ENCODE measurements at regions not wholly inside any gene's neighbourhood (a gene's known extent, or its start where the extent isn't known, plus 50 kb on each side); places are given as distances from the start of the nearest gene placed in this dataset.

DNA sequence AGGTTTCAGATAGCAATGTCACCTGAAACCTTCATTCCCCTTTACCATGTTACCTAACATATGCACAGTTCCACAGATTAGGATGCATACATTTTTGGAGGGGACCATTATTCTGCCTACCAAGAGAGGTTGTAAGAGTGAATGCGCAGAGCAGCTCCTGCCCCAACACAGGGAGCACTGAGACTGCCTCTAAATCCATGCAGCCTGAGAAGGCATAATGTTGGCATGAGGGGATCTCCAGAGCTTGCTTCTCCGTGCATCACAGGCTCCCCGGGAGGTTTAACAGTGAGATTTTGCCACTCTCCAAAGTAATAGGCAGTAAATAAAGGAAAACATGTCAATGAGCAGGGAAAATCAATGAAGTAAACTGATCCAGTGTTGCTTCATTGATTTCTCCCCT is 410.8 kb downstream of the PCDH7 start:
- Mint-ChIP-seq H3K9me3 (ENCODE audit: unreplicated experiment) (no peaks in the 10 kb centered on the region), H3K4me1 (ENCODE audit: low read depth, unreplicated experiment) (no peaks in the 10 kb centered on the region), H3K27ac (ENCODE audit: unreplicated experiment) (no peak overlapping the region), H3K4me3 (ENCODE audit: unreplicated experiment) (no peak overlapping the region), H3K36me3 (ENCODE audit: insufficient read depth, unreplicated experiment) (no peaks in the 10 kb centered on the region), H3K27me3 (ENCODE audit: insufficient read depth, unreplicated experiment) (no peaks in the 10 kb centered on the region)
- Histone ChIP-seq H3K36me3 (ENCODE audit: control insufficient read depth, insufficient read depth, low read length) (no peaks in the 10 kb centered on the region), H3K27me3 (replicated peaks; ENCODE audit: control insufficient read depth, insufficient read depth, low read length) (no peaks in the 10 kb centered on the region), H3K9me3 (no peaks in the 10 kb centered on the region), H3K4me3 (ENCODE audit: low read depth, low read length) (no peak overlapping the region), H3K4me1 (no peaks in the 10 kb centered on the region)
- CTCF ChIA-PET, result no interaction called here
- BruUV-seq (replicated peaks), result no TSS peak
- DNase-seq, result no peak
- POLR2A ChIA-PET, result no interaction called here
- TF ChIP-seq, protein P1, sequence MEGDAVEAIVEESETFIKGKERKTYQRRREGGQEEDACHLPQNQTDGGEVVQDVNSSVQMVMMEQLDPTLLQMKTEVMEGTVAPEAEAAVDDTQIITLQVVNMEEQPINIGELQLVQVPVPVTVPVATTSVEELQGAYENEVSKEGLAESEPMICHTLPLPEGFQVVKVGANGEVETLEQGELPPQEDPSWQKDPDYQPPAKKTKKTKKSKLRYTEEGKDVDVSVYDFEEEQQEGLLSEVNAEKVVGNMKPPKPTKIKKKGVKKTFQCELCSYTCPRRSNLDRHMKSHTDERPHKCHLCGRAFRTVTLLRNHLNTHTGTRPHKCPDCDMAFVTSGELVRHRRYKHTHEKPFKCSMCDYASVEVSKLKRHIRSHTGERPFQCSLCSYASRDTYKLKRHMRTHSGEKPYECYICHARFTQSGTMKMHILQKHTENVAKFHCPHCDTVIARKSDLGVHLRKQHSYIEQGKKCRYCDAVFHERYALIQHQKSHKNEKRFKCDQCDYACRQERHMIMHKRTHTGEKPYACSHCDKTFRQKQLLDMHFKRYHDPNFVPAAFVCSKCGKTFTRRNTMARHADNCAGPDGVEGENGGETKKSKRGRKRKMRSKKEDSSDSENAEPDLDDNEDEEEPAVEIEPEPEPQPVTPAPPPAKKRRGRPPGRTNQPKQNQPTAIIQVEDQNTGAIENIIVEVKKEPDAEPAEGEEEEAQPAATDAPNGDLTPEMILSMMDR (IDR thresholded peaks at IDR 0.05; ENCODE audit: insufficient read depth in 1 of 2, low read depth in 1 of 2, low read length in 1 of 2, severe bottlenecking in 1 of 2, unreplicated experiment in 1 of 2), result no peak
- intact Hi-C loops (cut with micrococcal nuclease; ENCODE audit: unreplicated experiment), result no loop called here

DNA sequence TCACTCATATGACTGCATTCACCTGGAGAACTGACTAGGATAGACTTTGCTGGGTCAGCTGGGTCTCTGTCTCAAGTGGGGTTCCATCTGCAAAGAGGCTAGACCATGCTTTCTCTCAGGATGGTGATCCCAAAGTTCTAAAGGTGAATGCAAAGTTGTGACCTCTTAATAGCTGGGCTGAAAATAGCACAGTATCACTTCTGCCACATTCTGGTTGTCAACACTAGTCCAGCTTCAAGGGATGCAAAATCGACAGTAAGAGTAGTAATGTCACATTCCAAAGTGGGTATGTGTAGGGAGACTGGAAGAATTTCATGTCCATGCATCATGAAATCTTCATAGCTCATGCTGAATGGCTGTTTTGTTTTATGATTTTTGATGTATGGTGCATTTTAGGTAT is 414.6 kb downstream of the PCDH7 start:
- H3K9me3 Mint-ChIP-seq (ENCODE audit: unreplicated experiment), result no peaks in the 10 kb centered on the region
- no peaks in the 10 kb centered on the region for H3K27me3 ChIP-seq (replicated peaks; ENCODE audit: control insufficient read depth, insufficient read depth, low read length)
- BruUV-seq (replicated peaks), result no TSS peak
- H3K27ac Mint-ChIP-seq (ENCODE audit: unreplicated experiment), result no peak overlapping the region
- no peaks in the 10 kb centered on the region for H3K36me3 Mint-ChIP-seq (ENCODE audit: insufficient read depth, unreplicated experiment)
- no peaks in the 10 kb centered on the region for H3K9me3 ChIP-seq
- no peaks in the 10 kb centered on the region for H3K4me1 ChIP-seq
- DNase-seq, result no peak
- H3K4me3 Mint-ChIP-seq (ENCODE audit: unreplicated experiment), result no peak overlapping the region
- no peaks in the 10 kb centered on the region for H3K36me3 ChIP-seq (ENCODE audit: control insufficient read depth, insufficient read depth, low read length)
- intact Hi-C loops (cut with micrococcal nuclease; ENCODE audit: unreplicated experiment), result no loop called here
- H3K4me1 Mint-ChIP-seq (ENCODE audit: low read depth, unreplicated experiment), result no peaks in the 10 kb centered on the region
- POLR2A ChIA-PET, result no interaction called here
- no peaks in the 10 kb centered on the region for H3K27me3 Mint-ChIP-seq (ENCODE audit: insufficient read depth, unreplicated experiment)
- H3K4me3 ChIP-seq (ENCODE audit: low read depth, low read length), result no peak overlapping the region
- TF ChIP-seq, protein P1 (IDR thresholded peaks at IDR 0.05; ENCODE audit: insufficient read depth in 1 of 2, low read depth in 1 of 2, low read length in 1 of 2, severe bottlenecking in 1 of 2, unreplicated experiment in 1 of 2), result no peak
- CTCF ChIA-PET, result no interaction called here

DNA sequence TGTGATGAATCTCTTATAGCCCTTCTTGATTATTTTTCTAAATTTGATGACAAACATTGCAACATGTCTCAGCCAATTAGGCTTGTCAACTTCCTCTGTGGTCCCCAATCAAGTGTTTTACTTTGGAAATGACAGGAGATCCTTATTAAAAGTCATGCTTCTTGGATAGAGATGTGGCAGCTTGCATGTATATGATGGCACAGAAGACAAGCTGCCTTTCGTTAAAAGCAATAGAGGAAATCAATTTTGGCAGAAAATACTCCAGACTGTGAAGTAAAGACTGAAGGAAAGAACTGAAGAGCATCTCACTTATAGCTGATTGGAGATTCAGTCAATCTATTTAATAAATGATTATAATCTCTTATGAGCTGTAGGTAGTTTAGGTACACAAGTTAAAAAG is 419.6 kb downstream of the PCDH7 start:
- H3K9me3 Mint-ChIP-seq (ENCODE audit: unreplicated experiment), result no peaks in the 10 kb centered on the region
- POLR2A ChIA-PET, result no interaction called here
- no peak overlapping the region for H3K27ac Mint-ChIP-seq (ENCODE audit: unreplicated experiment)
- intact Hi-C loops (cut with micrococcal nuclease; ENCODE audit: unreplicated experiment), result no loop called here
- DNase-seq, result no peak
- no peaks in the 10 kb centered on the region for H3K4me1 Mint-ChIP-seq (ENCODE audit: low read depth, unreplicated experiment)
- no TSS peak for BruUV-seq (replicated peaks)
- Histone ChIP-seq H3K9me3 (no peaks in the 10 kb centered on the region), H3K36me3 (ENCODE audit: control insufficient read depth, insufficient read depth, low read length) (no peaks in the 10 kb centered on the region), H3K27me3 (replicated peaks; ENCODE audit: control insufficient read depth, insufficient read depth, low read length) (no peaks in the 10 kb centered on the region), H3K4me1 (no peaks in the 10 kb centered on the region), H3K4me3 (ENCODE audit: low read depth, low read length) (no peak overlapping the region)
- no peaks in the 10 kb centered on the region for H3K36me3 Mint-ChIP-seq (ENCODE audit: insufficient read depth, unreplicated experiment)
- H3K4me3 Mint-ChIP-seq (ENCODE audit: unreplicated experiment), result no peak overlapping the region
- TF ChIP-seq, protein P1 (IDR thresholded peaks at IDR 0.05; ENCODE audit: insufficient read depth in 1 of 2, low read depth in 1 of 2, low read length in 1 of 2, severe bottlenecking in 1 of 2, unreplicated experiment in 1 of 2), result no peak
- no peaks in the 10 kb centered on the region for H3K27me3 Mint-ChIP-seq (ENCODE audit: insufficient read depth, unreplicated experiment)
- CTCF ChIA-PET, result no interaction called here

Measured in Caco-2 (cell line).